SKM-1 treated with dmso at 0.1 percent for 144 hours (cell line): ENCODE measurements at regions not wholly inside any gene's neighbourhood (a gene's known extent, or its start where the extent isn't known, plus 50 kb on each side); places are given as distances from the start of the nearest gene placed in this dataset.

ENCODE experiments used
- DNase-seq: peaks from one replicate; lab custom pipeline; 2025; ENCODE audit not compliant: unreplicated experiment; lab: John Stamatoyannopoulos, UW

- DNase-seq = no peak
Observed at GRCh38 chr1:221184131-221184794, 305.0 kb downstream of the HLX start.

DNA sequence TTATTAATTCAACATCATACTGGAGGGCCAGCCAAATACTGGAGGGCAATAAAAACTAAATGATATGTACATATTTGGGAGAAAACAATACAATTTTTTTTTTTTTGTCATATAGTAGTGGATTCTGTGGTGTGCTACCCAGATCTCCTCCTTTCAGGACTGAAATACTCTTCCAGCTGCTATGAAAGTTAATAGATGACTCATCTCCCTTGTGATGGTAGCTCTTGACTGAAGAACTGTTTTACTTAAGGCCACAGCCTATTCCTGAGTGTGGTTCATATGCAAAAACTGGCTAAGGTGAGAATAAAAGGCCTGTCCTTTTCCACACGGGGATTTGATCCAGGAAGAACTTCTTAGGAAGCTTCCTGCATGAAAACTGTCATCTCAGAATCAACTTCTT is 307.9 kb downstream of the HLX start:
- no peak for DNase-seq

DNA sequence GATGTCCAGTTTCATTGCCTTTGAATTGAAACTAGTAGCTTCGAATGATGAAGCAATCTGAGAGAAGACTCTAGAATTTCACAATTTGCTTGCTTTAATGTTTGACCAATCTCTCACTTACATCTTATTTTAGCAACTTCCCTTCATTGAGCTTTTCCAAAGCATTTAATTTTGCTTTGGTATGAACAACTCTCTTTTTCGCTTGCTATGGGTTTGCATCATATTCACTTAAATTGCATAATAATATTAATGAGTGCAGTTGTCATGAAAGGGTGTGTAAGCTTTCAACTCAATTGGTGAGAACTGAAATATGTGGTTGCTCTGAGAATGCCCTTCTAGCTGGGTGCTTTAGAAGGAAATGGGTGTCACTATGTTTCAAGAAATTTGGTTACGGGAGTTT is 309.2 kb downstream of the HLX start:
- DNase-seq = peak; percentile 84

DNA sequence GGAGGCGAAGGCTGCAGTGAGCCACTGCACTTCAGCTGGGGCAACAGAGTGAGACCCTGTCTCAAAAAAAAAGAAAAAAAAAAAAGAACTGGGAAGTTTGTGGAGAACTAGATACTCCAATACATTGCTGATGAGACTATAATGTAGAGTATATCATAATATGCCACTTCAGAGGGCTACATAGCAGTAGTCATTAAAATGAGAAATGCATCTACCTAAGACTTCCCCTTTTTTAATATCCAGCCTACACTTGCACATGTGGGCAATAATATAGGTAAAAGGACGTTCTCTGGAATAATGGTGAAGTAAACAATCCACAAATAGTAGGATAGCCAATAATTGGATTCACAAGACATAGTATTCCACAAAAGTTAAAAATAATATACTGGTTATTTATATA is 311.0 kb downstream of the HLX start:
- no peak for DNase-seq

GRCh38 chr1:221192055-221192454 is 312.8 kb downstream of the HLX start:
- no peak for DNase-seq

DNA sequence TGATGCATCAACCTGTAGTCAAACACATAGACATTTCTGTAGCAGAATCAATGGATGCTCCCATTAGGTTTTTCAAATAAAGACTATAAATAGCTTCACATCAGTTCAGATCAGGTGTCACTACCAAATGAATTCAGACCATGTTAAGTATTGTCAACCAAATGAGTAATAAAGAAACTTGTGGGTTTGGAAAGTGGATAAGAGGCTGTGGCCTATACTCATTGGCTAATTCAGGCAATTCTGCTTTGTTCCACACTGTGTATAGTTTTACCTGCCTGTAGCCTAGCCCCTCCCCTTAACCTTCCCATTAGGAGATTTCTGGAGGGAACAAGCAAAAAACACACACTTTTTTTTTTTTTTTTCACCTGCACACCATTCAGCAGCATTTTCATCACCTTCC is 321.2 kb downstream of the HLX start:
- no peak for DNase-seq

DNA sequence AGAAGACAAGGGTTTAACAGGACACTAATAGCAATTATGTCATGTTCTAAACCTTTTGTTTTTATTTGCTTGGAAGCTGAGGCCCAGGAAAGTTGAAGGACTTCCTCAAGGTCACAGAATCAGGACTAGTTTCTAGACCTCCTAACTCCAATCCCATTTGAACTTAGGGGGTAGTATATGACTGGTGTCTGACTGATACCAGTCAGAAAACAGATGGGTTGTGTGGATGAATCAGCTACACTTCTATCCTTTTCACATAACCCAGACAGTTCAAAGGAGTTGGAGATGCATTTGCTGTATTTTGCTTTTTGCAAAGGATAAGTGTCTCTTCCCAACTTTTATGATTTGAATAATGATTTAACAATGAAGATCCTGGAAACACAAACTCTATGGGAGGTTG is 322.5 kb downstream of the HLX start:
- DNase-seq = no peak

GRCh38 chr1:221203224-221204054 is 324.2 kb downstream of the HLX start:
- DNase-seq = peak; percentile 78

GRCh38 chr1:221204055-221204833 is 325.0 kb downstream of the HLX start:
- DNase-seq = no peak

DNA sequence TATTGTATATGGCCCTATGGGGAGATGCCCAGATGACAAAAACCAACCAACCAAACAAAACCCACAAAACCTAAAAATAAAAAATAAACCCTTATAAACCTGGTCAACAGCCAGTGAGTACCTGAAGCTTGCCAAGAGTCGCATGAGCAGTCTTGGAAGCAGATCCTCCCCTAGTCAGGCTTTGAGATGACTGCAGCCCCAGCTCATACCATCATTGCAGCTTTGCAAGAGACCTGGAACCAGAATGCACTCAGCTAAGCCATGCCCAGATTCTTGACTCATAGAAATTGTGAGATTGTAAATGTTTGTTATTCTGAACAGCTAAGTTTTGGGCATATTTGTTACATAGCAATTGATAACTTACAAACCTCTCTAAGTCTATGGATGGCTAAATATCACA is 326.8 kb downstream of the HLX start:
- no peak for DNase-seq

GRCh38 chr1:221212926-221213325 is 333.7 kb downstream of the HLX start:
- no peak for DNase-seq

- DNase-seq = no peak
Observed at GRCh38 chr1:221217029-221217428, 337.8 kb downstream of the HLX start.

- DNase-seq = no peak
Observed at GRCh38 chr1:221223281-221223680, 344.0 kb downstream of the HLX start.

- DNase-seq = no peak
Observed at GRCh38 chr1:221227460-221227859, 348.2 kb downstream of the HLX start.

GRCh38 chr1:221227872-221228337 is 348.7 kb downstream of the HLX start:
- no peak for DNase-seq

GRCh38 chr1:221228594-221228993 is 349.4 kb downstream of the HLX start:
- no peak for DNase-seq

GRCh38 chr1:221230605-221231004 is 351.4 kb downstream of the HLX start:
- no peak for DNase-seq

DNA sequence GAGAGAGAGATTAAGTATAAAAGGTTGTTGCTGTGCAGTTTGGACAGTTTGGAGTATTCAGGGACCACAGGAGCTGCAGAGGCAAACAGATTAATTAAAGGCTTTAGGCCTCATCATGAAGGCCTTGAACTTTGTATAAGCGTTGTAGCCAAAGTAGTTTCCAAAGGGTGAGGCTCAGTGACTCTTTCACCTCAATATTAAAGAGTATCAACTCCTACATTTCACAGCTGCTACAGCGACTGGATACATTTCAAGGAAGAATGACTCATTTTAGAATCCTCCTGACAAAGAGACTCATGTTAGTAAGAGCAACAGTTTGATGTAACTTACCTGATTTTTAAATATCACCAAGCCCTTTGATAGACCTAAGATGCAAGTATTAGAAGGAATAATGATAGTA is 355.5 kb downstream of the HLX start:
- DNase-seq = no peak

GRCh38 chr1:221237587-221237986 is 358.3 kb downstream of the HLX start:
- DNase-seq = no peak

DNA sequence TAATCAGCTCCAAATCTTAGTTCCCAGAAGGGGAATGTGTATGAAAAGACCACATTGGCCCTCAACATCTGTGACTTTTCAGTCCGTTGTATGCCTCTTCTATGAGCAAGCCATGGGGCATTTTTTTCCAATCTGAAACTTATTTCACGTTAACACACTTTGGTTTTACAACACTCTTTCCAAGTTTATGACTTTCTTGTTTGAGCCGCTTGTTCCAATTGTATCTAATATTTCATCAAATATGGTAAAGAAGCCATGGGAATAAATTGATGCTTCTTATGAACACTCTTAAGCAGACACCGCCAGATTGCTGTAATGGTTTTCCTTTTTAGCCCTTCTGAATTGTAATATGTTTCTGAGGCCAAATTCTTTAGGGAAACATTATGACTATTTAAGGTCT is 359.9 kb downstream of the HLX start:
- DNase-seq = no peak

DNA sequence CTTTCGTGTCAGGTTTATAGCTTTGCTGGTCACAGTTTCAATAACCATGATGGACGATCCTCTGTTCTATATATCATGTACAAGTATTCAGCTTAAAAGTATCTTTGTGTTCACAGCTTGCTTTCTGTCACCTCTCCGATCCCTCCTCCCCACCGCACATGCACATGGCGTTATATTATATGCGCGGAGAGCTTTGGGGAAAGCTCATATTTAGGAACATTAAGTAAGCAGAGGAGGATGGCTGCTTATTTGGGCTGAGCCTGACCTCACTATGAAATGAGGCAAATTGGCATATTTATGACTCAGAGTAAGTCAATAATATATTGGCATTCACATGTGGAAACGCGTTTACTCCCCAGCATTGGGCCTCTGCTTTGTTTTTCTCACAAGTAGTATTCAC is 360.5 kb downstream of the HLX start:
- DNase-seq = no peak

DNA sequence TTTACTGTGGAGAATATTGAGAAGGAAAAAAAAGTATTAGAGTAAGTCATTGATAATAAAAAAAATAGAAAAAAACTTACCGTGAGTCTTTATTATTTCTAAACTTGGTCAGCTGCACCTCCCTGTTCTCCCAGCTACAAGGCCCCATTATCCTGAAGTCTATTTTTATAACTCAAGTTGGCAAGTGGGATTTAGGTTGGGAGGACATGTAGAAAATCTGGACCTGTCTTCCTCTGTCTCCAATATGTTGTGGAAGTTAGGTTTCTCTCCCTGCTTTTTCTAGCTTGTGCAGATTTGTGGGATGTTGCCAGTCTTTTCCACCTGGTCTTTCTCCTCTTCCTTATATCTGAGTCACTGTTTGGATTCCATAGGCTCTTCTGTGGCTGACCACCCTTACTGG is 361.4 kb downstream of the HLX start:
- DNase-seq = no peak
